GM19043 (cell line): ENCODE measurements at regions not wholly inside any gene's neighbourhood (a gene's known extent, or its start where the extent isn't known, plus 50 kb on each side); places are given as distances from the start of the nearest gene placed in this dataset.
"Not testable (repeated sequence)": the region's sequence is repeated elsewhere in the genome, so short reads cannot be mapped to it uniquely, and the experiment has no call there.

Experiments used
- ATAC-seq: cut with Tn5 transposase; IDR thresholded peaks from one replicate; pipeline ENCODE4 v1.9.1; 2021; ENCODE audit warnings: low read depth; ENCODE audit not compliant: unreplicated experiment

- no peak for ATAC-seq
Measured at GRCh38 chr6:106728296-106728870, 99.0 kb downstream of the QRSL1 start.

GRCh38 chr6:106727480-106728149, 98.2 kb downstream of the QRSL1 start:
- no peak for ATAC-seq

GRCh38 chr6:106724848-106725247, 95.5 kb downstream of the QRSL1 start:
- ATAC-seq, result no peak

GRCh38 chr6:106724337-106724736, 95.0 kb downstream of the QRSL1 start:
- ATAC-seq, result no peak

- not testable (repeated sequence) for ATAC-seq
Measured at GRCh38 chr6:106723419-106723818, 94.0 kb downstream of the QRSL1 start.

GRCh38 chr6:106721189-106721588, 91.8 kb downstream of the QRSL1 start:
- ATAC-seq, result not testable (repeated sequence)
